GM18498 (cell line): ENCODE measurements at regions not wholly inside any gene's neighbourhood (a gene's known extent, or its start where the extent isn't known, plus 50 kb on each side); places are given as distances from the start of the nearest gene placed in this dataset.
"Not testable (repeated sequence)": the region's sequence is repeated elsewhere in the genome, so short reads cannot be mapped to it uniquely, and the experiment has no call there.

Source experiments
- ATAC-seq: cut with Tn5 transposase; IDR thresholded peaks from one replicate; pipeline ENCODE4 v1.9.1; 2021; ENCODE audit warnings: mild to moderate bottlenecking, moderate library complexity; ENCODE audit not compliant: unreplicated experiment

GRCh38 chr14:86065407-86065806 lies 535.5 kb downstream of the FLRT2 start:
- ATAC-seq = no peak

GRCh38 chr14:86064595-86064994 lies 534.7 kb downstream of the FLRT2 start:
- not testable (repeated sequence) for ATAC-seq

- ATAC-seq = no peak
These were observed 527.2 kb downstream of the FLRT2 start for GRCh38 chr14:86057018-86057667.

- ATAC-seq = no peak
These were observed 525.6 kb downstream of the FLRT2 start for GRCh38 chr14:86055512-86056075.

GRCh38 chr14:86052868-86053267 lies 522.9 kb downstream of the FLRT2 start:
- ATAC-seq = no peak

GRCh38 chr14:86050757-86051156 lies 520.8 kb downstream of the FLRT2 start:
- ATAC-seq = no peak

- no peak for ATAC-seq
These were observed 520.2 kb downstream of the FLRT2 start for GRCh38 chr14:86050072-86050683.

- ATAC-seq = no peak
These were observed 509.2 kb downstream of the FLRT2 start for GRCh38 chr14:86039176-86039575.

GRCh38 chr14:86038387-86039042 lies 508.6 kb downstream of the FLRT2 start:
- ATAC-seq = peak; percentile 88

- ATAC-seq = peak; percentile 69
These were observed 505.9 kb downstream of the FLRT2 start for GRCh38 chr14:86035882-86036281.

- ATAC-seq = no peak
These were observed 498.0 kb downstream of the FLRT2 start for GRCh38 chr14:86027990-86028389.

GRCh38 chr14:86027144-86027543 lies 497.2 kb downstream of the FLRT2 start:
- ATAC-seq = no peak

GRCh38 chr14:86022031-86022629 lies 492.2 kb downstream of the FLRT2 start:
- no peak for ATAC-seq

GRCh38 chr14:86020841-86021240 lies 490.9 kb downstream of the FLRT2 start:
- ATAC-seq = no peak

- ATAC-seq = no peak
These were observed 486.0 kb downstream of the FLRT2 start for GRCh38 chr14:86015941-86016340.

- ATAC-seq = no peak
These were observed 485.6 kb downstream of the FLRT2 start for GRCh38 chr14:86015511-86015910.

- ATAC-seq = no peak
These were observed 483.7 kb downstream of the FLRT2 start for GRCh38 chr14:86013641-86014040.

GRCh38 chr14:86012461-86012860 lies 482.5 kb downstream of the FLRT2 start:
- no peak for ATAC-seq

GRCh38 chr14:86003998-86004397 lies 474.1 kb downstream of the FLRT2 start:
- ATAC-seq = no peak

GRCh38 chr14:85996551-85996950 lies 466.6 kb downstream of the FLRT2 start:
- no peak for ATAC-seq

- no peak for ATAC-seq
These were observed 461.2 kb downstream of the FLRT2 start for GRCh38 chr14:85991156-85991555.

- no peak for ATAC-seq
These were observed 458.0 kb downstream of the FLRT2 start for GRCh38 chr14:85987907-85988306.
